ENCODE measurements at regions not wholly inside any gene's neighbourhood (a gene's known extent, or its start where the extent isn't known, plus 50 kb on each side); places are given as distances from the start of the nearest gene placed in this dataset.
"Not testable (repeated sequence)": the region's sequence is repeated elsewhere in the genome, so short reads cannot be mapped to it uniquely, and the experiment has no call there.

- DNase-seq = no peak
These were observed 205.9 kb downstream of the ARL4A start for GRCh38 chr7:12893292-12893691.

- no peak for DNase-seq
These were observed 207.9 kb downstream of the ARL4A start for GRCh38 chr7:12895296-12895695.

GRCh38 chr7:12896316-12896715 lies 208.9 kb downstream of the ARL4A start:
- DNase-seq = no peak

GRCh38 chr7:12898004-12898403 lies 210.6 kb downstream of the ARL4A start:
- DNase-seq = no peak

GRCh38 chr7:12898620-12899019 lies 211.2 kb downstream of the ARL4A start:
- no peak for DNase-seq

GRCh38 chr7:12905671-12906070 lies 218.2 kb downstream of the ARL4A start:
- DNase-seq = no peak

GRCh38 chr7:12907774-12908173 lies 220.3 kb downstream of the ARL4A start:
- DNase-seq = no peak

GRCh38 chr7:12909483-12909882 lies 222.1 kb downstream of the ARL4A start:
- no peak for DNase-seq

- DNase-seq = no peak
These were observed 223.6 kb downstream of the ARL4A start for GRCh38 chr7:12911053-12911452.

- DNase-seq = no peak
These were observed 225.6 kb downstream of the ARL4A start for GRCh38 chr7:12913002-12913401.

GRCh38 chr7:12917801-12918200 lies 230.4 kb downstream of the ARL4A start:
- DNase-seq = no peak

- DNase-seq = no peak
These were observed 234.4 kb downstream of the ARL4A start for GRCh38 chr7:12921751-12922345.

GRCh38 chr7:12923971-12924370 lies 236.5 kb downstream of the ARL4A start:
- DNase-seq = no peak

GRCh38 chr7:12926206-12926605 lies 238.8 kb downstream of the ARL4A start:
- no peak for DNase-seq

- no peak for DNase-seq
These were observed 240.4 kb downstream of the ARL4A start for GRCh38 chr7:12927635-12928434.

- no peak for DNase-seq
These were observed 242.2 kb downstream of the ARL4A start for GRCh38 chr7:12929476-12930140.

- no peak for DNase-seq
These were observed 243.1 kb downstream of the ARL4A start for GRCh38 chr7:12930534-12930933.

- not testable (repeated sequence) for DNase-seq
These were observed 244.0 kb downstream of the ARL4A start for GRCh38 chr7:12931465-12931864.

GRCh38 chr7:12939694-12940093 lies 252.3 kb downstream of the ARL4A start:
- no peak for DNase-seq

GRCh38 chr7:12941512-12941911 lies 254.1 kb downstream of the ARL4A start:
- no peak for DNase-seq

- DNase-seq = no peak
These were observed 255.2 kb downstream of the ARL4A start for GRCh38 chr7:12942609-12943008.

- no peak for DNase-seq
These were observed 256.3 kb downstream of the ARL4A start for GRCh38 chr7:12943781-12944180.

GRCh38 chr7:12945901-12946300 lies 258.5 kb downstream of the ARL4A start:
- DNase-seq = no peak

GRCh38 chr7:12947465-12947864 lies 260.0 kb downstream of the ARL4A start:
- no peak for DNase-seq
